Endodermal cell (in vitro differentiated cells): ENCODE measurements at regions not wholly inside any gene's neighbourhood (a gene's known extent, or its start where the extent isn't known, plus 50 kb on each side); places are given as distances from the start of the nearest gene placed in this dataset.

Experiments used
- DNase-seq: peaks from one replicate; pipeline ENCODE4 v3.0.0-alpha.2; 2017
- H3K27ac ChIP-seq: 2 replicates; pipeline ENCODE4 v1.5.1; 2013; ENCODE audit warnings: mild to moderate bottlenecking, low read depth, low read length, moderate library complexity
- H3K27me3 ChIP-seq: 2 replicates; pipeline ENCODE4 v1.6.1; 2013; ENCODE audit warnings: mild to moderate bottlenecking, low read length, moderate library complexity; ENCODE audit not compliant: insufficient read depth, control insufficient read depth, poor library complexity, severe bottlenecking
- H3K36me3 ChIP-seq: 2 replicates; pipeline ENCODE4 v1.7.0; 2013; ENCODE audit warnings: mild to moderate bottlenecking, low read length, moderate library complexity; ENCODE audit not compliant: control insufficient read depth, insufficient read depth
- H3K4me1 ChIP-seq: one replicate; pipeline ENCODE4 v1.7.0; 2013; ENCODE audit warnings: low read length; ENCODE audit not compliant: control insufficient read depth, insufficient read depth
- H3K4me3 ChIP-seq: 2 replicates; pipeline ENCODE4 v1.5.1; 2013; ENCODE audit warnings: mild to moderate bottlenecking, low read length, moderate library complexity
- H3K9ac ChIP-seq: 2 replicates; pipeline ENCODE4 v1.6.1; 2013; ENCODE audit warnings: mild to moderate bottlenecking, low read length, moderate library complexity; ENCODE audit not compliant: poor library complexity, severe bottlenecking; ENCODE audit errors: extremely low read depth
- H3K9me3 ChIP-seq: 2 replicates; pipeline ENCODE4 v1.6.1; 2013; ENCODE audit warnings: mild to moderate bottlenecking, low read length, moderate library complexity; ENCODE audit not compliant: control insufficient read depth
- H3K27ac Mint-ChIP-seq: 2 replicates; pipeline ENCODE4 v1.8.0; 2020; ENCODE audit warnings: mixed read lengths
- H3K27me3 Mint-ChIP-seq: 2 replicates; pipeline ENCODE4 v1.8.0; 2021; ENCODE audit warnings: mild to moderate bottlenecking, mixed read lengths; ENCODE audit not compliant: insufficient read depth
- H3K36me3 Mint-ChIP-seq: 2 replicates; pipeline ENCODE4 v1.8.0; 2020; ENCODE audit warnings: low read depth, mixed read lengths
- H3K4me1 Mint-ChIP-seq: 2 replicates; pipeline ENCODE4 v1.8.0; 2020; ENCODE audit warnings: mixed read lengths
- H3K4me3 Mint-ChIP-seq: 2 replicates; pipeline ENCODE4 v1.8.0; 2020; ENCODE audit warnings: mild to moderate bottlenecking, moderate library complexity, mixed read lengths
- H3K9me3 Mint-ChIP-seq: 2 replicates; pipeline ENCODE4 v1.8.0; 2020; ENCODE audit warnings: mild to moderate bottlenecking, mixed read lengths
- WGBS, 2 experiments: methylation state at CpG; one replicate each; pipeline versions ENCODE4 v1.1.5 to v1.1.7; 2013; ENCODE audit warnings: missing lambda C conversion rate in 2 of 2, mixed read lengths in 1 of 2; ENCODE audit not compliant: insufficient coverage in 1 of 2, insufficient read length in 1 of 2; 5-methylcytosine and 5-hydroxymethylcytosine counted together
- TF ChIP-seq, protein P1 (sequence below): fragments of 200-600 bp; sonication (generic); conservative IDR thresholded peaks from 2 replicates; pipeline ENCODE4 v1.5.0; 2021; ENCODE audit warnings: antibody characterized with exemption, mild to moderate bottlenecking

DNA sequence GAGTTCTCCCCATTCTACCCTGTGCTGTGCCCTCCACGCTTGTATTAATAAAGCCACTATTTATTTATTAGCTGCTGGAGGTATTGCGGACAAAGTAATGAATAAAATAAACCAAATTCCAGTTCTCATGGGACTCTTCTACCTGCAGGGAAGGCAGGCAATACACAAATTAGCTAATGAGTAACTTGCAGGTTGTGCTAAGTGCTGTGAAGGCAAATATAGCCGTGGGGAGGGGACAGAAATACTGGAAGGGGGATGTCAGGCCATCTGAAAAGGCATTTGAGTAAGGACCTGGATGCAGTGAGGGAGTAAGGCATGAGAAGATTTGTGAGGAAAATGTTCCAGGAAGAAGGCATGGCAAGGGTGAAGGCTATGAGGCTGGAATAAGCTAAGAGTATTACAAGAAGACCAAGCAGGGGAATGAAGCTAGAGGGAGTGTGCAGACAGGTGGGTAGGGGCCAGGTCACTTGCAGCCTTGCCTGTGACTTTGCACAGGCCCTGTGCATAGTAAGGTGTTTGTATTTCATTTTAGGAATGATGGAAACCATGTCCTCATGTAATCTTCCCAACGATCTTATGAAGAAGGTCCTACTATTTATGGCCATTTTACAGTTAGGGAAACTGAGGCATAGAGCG lies 167.5 kb downstream of the PTPN11 start:
- H3K9me3 Mint-ChIP-seq: no peaks in the 10 kb centered on the region
- no peak overlapping the region for H3K4me3 ChIP-seq
- H3K4me1 Mint-ChIP-seq: peaks cover 9% of the 10 kb centered on the region
- H3K9ac ChIP-seq: no peak overlapping the region
- no peaks in the 10 kb centered on the region for H3K36me3 ChIP-seq
- no peak for DNase-seq
- H3K27ac ChIP-seq: no peak overlapping the region
- TF ChIP-seq, protein P1, sequence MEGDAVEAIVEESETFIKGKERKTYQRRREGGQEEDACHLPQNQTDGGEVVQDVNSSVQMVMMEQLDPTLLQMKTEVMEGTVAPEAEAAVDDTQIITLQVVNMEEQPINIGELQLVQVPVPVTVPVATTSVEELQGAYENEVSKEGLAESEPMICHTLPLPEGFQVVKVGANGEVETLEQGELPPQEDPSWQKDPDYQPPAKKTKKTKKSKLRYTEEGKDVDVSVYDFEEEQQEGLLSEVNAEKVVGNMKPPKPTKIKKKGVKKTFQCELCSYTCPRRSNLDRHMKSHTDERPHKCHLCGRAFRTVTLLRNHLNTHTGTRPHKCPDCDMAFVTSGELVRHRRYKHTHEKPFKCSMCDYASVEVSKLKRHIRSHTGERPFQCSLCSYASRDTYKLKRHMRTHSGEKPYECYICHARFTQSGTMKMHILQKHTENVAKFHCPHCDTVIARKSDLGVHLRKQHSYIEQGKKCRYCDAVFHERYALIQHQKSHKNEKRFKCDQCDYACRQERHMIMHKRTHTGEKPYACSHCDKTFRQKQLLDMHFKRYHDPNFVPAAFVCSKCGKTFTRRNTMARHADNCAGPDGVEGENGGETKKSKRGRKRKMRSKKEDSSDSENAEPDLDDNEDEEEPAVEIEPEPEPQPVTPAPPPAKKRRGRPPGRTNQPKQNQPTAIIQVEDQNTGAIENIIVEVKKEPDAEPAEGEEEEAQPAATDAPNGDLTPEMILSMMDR: no peak
- H3K9me3 ChIP-seq: no peaks in the 10 kb centered on the region
- no peaks in the 10 kb centered on the region for H3K27me3 ChIP-seq
- H3K4me1 ChIP-seq: no peaks in the 10 kb centered on the region
- peaks cover 53% of the 10 kb centered on the region for H3K27me3 Mint-ChIP-seq
- 79 to 90% methylated on average over 3 to 5 of the region's 5 CpGs for WGBS, 2 experiments
- no peak overlapping the region for H3K4me3 Mint-ChIP-seq
- no peaks in the 10 kb centered on the region for H3K36me3 Mint-ChIP-seq
- H3K27ac Mint-ChIP-seq: no peak overlapping the region

DNA sequence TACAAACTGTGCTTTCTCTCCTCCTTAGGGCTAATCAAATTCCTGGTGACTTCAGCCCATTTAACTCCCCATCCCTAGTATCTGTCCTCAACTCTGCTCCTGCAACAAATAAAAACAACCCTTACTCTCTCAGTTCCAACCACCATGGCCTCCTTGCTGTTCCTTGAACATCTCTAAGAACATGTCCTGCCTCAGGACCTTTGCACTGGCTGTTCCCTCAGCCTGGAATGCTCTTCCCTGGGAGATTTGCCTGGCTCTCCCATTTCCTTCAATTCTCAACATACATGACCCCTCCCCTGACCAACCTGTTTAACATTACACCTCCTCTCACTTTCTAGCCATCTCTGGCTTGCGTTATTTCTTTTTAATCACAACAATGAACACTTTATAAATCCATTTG lies 170.5 kb downstream of the PTPN11 start:
- WGBS, 2 experiments: 95% methylated on average over 1 of the region's 1 CpG; no CpG with 5 or more reads in 1 of the 2 experiments

DNA sequence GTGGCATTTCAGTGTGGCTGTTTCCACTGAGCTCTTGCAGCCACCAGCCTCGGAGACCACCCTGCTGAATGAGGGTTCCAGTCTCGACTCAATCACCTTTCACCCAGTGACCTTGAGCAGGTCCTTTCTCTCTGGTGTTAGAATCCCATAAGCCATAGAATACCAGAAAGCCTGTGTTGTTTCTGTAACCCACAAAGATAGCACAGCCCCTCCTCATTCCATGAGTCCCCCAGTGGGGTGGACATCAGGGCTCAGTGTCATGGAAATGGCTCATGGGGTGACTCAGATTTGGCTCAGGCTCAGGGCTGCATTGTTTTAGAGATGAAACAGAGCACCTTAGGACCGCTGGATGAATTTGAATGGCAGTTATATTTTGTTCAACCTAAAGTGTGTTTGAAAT lies 171.5 kb downstream of the PTPN11 start:
- Histone ChIP-seq H3K27ac (no peak overlapping the region), H3K4me3 (no peak overlapping the region), H3K36me3 (no peaks in the 10 kb centered on the region), H3K27me3 (no peaks in the 10 kb centered on the region), H3K4me1 (no peaks in the 10 kb centered on the region), H3K9ac (no peak overlapping the region), H3K9me3 (peaks cover 9% of the 10 kb centered on the region)
- TF ChIP-seq, protein P1: no peak
- H3K4me1 Mint-ChIP-seq: peaks cover 9% of the 10 kb centered on the region
- H3K36me3 Mint-ChIP-seq: no peaks in the 10 kb centered on the region
- no peak overlapping the region for H3K4me3 Mint-ChIP-seq
- H3K27ac Mint-ChIP-seq: no peak overlapping the region
- peaks cover 9% of the 10 kb centered on the region for H3K9me3 Mint-ChIP-seq
- peaks cover 76% of the 10 kb centered on the region for H3K27me3 Mint-ChIP-seq
- WGBS, 2 experiments: 0 to 50% methylated on average over 1 to 3 of the region's 3 CpGs
- peak; percentile 89 for DNase-seq

More for the DNA sequence above, 170.5 kb downstream of the PTPN11 start:
- peaks cover 9% of the 10 kb centered on the region for H3K4me1 Mint-ChIP-seq
- no peaks in the 10 kb centered on the region for H3K27me3 ChIP-seq
- no peaks in the 10 kb centered on the region for H3K36me3 ChIP-seq
- peaks cover 9% of the 10 kb centered on the region for H3K9me3 ChIP-seq
- TF ChIP-seq, protein P1: no peak
- no peak overlapping the region for H3K27ac Mint-ChIP-seq
- peaks cover 74% of the 10 kb centered on the region for H3K27me3 Mint-ChIP-seq
- no peaks in the 10 kb centered on the region for H3K4me1 ChIP-seq
- H3K9ac ChIP-seq: no peak overlapping the region
- DNase-seq: no peak
- H3K36me3 Mint-ChIP-seq: no peaks in the 10 kb centered on the region
- H3K27ac ChIP-seq: no peak overlapping the region
- peaks cover 9% of the 10 kb centered on the region for H3K9me3 Mint-ChIP-seq
- no peak overlapping the region for H3K4me3 ChIP-seq
- H3K4me3 Mint-ChIP-seq: no peak overlapping the region
